ENCODE measurements at regions not wholly inside any gene's neighbourhood (a gene's known extent, or its start where the extent isn't known, plus 50 kb on each side); places are given as distances from the start of the nearest gene placed in this dataset.

- Mint-ChIP-seq H3K4me3 (no peak overlapping the region), H3K27ac (ENCODE audit: unreplicated experiment) (no peak overlapping the region), H3K27me3 (ENCODE audit: low read depth) (no peaks in the 10 kb centered on the region), H3K9me3 (peaks cover 4% of the 10 kb centered on the region), H3K36me3 (ENCODE audit: low read depth) (no peaks in the 10 kb centered on the region), H3K4me1 (peaks cover 20% of the 10 kb centered on the region)
- no peak for DNase-seq (ENCODE audit: low read depth, low spot score)
- no peak for TF ChIP-seq CTCF (conservative IDR thresholded peaks at IDR 0.05)
Measured at GRCh38 chr20:11716945-11717248, 200.8 kb upstream of the BTBD3 start.

GRCh38 chr20:11717562-11717961 is 200.1 kb upstream of the BTBD3 start:
- Mint-ChIP-seq H3K36me3 (ENCODE audit: low read depth) (no peaks in the 10 kb centered on the region), H3K4me1 (peaks cover 20% of the 10 kb centered on the region), H3K9me3 (peaks cover 4% of the 10 kb centered on the region), H3K27ac (ENCODE audit: unreplicated experiment) (no peak overlapping the region), H3K27me3 (ENCODE audit: low read depth) (no peaks in the 10 kb centered on the region), H3K4me3 (no peak overlapping the region)
- TF ChIP-seq CTCF (conservative IDR thresholded peaks at IDR 0.05): no peak
- DNase-seq (ENCODE audit: low read depth, low spot score): no peak

- DNase-seq (ENCODE audit: low read depth, low spot score): no peak
- no peak overlapping the region for H3K4me3 Mint-ChIP-seq
Measured at GRCh38 chr20:11718474-11719094, 199.1 kb upstream of the BTBD3 start.

GRCh38 chr20:11719153-11719552 is 198.5 kb upstream of the BTBD3 start:
- Mint-ChIP-seq H3K4me1 (peaks cover 19% of the 10 kb centered on the region), H3K36me3 (ENCODE audit: low read depth) (no peaks in the 10 kb centered on the region), H3K9me3 (peaks cover 4% of the 10 kb centered on the region), H3K4me3 (no peak overlapping the region), H3K27me3 (ENCODE audit: low read depth) (no peaks in the 10 kb centered on the region), H3K27ac (ENCODE audit: unreplicated experiment) (no peak overlapping the region)
- TF ChIP-seq CTCF (conservative IDR thresholded peaks at IDR 0.05): no peak
- DNase-seq (ENCODE audit: low read depth, low spot score): no peak

More at GRCh38 chr20:11718474-11719094, 199.1 kb upstream of the BTBD3 start:
- H3K9me3 Mint-ChIP-seq: peaks cover 4% of the 10 kb centered on the region
- H3K27me3 Mint-ChIP-seq (ENCODE audit: low read depth): no peaks in the 10 kb centered on the region
- H3K36me3 Mint-ChIP-seq (ENCODE audit: low read depth): no peaks in the 10 kb centered on the region
- no peak overlapping the region for H3K27ac Mint-ChIP-seq (ENCODE audit: unreplicated experiment)
- H3K4me1 Mint-ChIP-seq: peaks cover 20% of the 10 kb centered on the region
- no peak for TF ChIP-seq CTCF (conservative IDR thresholded peaks at IDR 0.05)

- no peaks in the 10 kb centered on the region for H3K27me3 Mint-ChIP-seq (ENCODE audit: low read depth)
- no peak for DNase-seq (ENCODE audit: low read depth, low spot score)
- H3K36me3 Mint-ChIP-seq (ENCODE audit: low read depth): no peaks in the 10 kb centered on the region
- H3K4me1 Mint-ChIP-seq: peaks cover under 1% of the 10 kb centered on the region
- H3K4me3 Mint-ChIP-seq: no peak overlapping the region
- no peaks in the 10 kb centered on the region for H3K9me3 Mint-ChIP-seq
- no peak overlapping the region for H3K27ac Mint-ChIP-seq (ENCODE audit: unreplicated experiment)
- TF ChIP-seq CTCF (conservative IDR thresholded peaks at IDR 0.05): no peak
Measured at GRCh38 chr20:11721411-11721810, 196.3 kb upstream of the BTBD3 start.

All from neural crest cell (in vitro differentiated cells).